Jurkat, Clone E6-1 (cell line): ENCODE measurements at regions not wholly inside any gene's neighbourhood (a gene's known extent, or its start where the extent isn't known, plus 50 kb on each side); places are given as distances from the start of the nearest gene placed in this dataset.
"Not testable (repeated sequence)": the region's sequence is repeated elsewhere in the genome, so short reads cannot be mapped to it uniquely, and the experiment has no call there.

Experiments used
- DNase-seq: peaks from one replicate; pipeline ENCODE4 v3.0.0-alpha.2; 2011; ENCODE audit warnings: low read depth, low spot score
- H3K4me3 ChIP-seq: 2 replicates; pipeline ENCODE4 v1.5.1; 2011; ENCODE audit warnings: mild to moderate bottlenecking, low read length, control low read depth, moderate library complexity

DNA sequence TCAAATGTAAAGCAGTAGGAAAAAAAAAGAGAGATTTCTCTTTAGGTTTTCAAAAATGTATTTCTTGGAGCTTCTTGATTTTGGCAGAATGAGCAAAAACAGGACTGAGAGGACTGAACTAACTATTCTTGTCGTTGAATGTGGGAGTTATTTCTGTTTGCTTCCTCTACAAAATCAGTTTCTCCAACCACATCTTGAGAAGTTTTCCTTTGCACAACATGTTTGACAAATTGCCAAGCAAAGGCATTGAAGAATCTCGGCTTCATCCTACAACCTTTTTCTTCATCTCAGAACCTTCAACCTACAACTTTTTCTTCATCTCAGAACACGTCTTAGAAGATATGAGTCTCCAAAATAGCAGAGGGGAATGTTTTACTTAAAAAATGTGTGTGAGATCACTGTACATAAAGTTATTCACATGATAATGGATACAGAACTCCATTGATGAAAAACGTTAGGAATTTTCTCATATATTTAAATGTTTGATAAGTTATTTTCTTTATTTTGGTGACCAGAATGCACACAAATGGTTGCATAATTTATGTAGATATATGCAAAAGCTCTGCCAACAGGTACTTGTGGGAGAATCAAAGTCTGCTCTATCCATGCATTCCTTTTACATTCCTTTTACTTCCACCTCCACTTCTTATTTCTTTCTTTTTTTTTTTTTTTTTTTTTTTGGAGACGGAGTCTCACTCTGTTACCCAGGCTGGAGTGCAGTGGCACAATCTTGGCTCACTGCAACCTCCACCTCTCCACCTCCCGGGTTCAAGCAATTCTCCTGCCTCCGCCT is 370.0 kb downstream of the KCNJ2 start:
- no peak overlapping the region for H3K4me3 ChIP-seq
- DNase-seq, result no peak

DNA sequence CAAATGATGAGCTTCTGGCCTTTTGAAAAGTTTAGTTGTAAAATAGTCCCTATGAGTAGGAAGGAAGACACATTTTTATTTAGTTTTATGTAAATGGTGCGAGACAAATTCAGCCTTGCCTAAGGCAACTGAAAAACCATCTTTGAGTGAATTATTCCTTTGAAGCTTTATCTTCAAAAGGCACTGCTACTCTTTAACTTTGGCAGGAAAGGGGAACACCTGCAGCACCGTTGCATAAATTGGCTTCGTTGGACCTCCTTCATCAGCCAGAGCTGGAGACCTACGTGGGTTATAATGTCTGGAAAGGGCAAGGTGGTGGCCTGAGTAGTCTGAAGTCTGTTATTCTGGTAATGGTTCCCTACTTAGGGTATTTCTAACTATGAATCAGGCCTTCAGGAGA is 373.5 kb downstream of the KCNJ2 start:
- H3K4me3 ChIP-seq, result no peak overlapping the region
- DNase-seq, result peak; percentile 88

DNA sequence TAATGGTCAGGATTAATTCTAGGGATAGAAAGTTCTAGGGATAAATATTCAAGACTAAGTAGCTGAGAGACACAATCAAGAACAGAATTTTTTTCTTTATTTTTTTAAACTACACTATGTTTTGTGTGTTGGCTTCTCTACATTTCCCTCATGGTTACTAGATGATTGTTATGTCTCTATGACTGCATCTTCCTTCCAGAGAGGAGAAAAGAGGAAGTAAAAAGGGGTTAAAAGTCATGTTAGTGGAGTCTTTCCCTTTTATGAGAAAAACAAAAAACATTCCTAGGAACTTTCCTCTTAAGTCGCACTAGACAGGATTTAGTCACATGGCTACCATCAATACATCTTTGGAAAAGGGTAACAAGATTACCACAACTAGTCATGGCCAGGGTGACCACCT is 375.0 kb downstream of the KCNJ2 start:
- no peak for DNase-seq
- no peak overlapping the region for H3K4me3 ChIP-seq

DNA sequence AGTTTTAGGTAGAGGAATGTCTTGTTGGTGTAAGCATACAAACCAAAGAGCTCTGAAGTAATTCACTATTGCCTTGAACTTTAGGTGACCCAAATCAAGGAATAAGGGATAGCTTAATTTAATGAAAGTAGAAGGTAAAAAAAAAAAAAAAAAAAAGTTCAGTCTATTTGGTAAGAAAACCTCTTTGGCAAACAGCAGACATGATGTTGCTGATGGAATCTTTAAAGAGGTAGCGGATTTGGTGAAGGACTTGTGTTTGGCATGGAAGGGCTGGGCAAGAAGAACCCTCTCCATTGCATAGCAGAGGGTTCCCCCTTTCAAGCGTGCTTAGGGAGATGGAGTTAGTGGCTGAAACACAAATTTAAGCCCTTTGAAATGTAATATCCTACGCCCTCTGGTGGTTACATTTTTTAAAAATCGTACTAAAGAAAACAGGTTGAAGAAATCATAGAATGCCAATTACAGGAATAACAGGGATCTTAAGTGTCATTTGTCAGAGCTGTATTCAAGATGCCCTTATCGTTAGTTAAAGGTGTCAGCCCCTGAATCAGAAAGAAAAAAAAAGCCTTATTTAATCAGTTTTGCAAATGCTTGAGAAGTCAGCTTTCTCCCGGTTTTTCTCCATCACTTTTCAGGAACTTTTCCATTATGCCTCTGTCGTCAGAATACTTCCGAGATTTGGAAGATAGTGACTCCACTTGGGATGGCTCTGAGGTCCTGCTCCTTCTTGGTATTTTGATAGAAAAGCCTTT is 383.1 kb downstream of the KCNJ2 start:
- DNase-seq, result peak; percentile 66

DNA sequence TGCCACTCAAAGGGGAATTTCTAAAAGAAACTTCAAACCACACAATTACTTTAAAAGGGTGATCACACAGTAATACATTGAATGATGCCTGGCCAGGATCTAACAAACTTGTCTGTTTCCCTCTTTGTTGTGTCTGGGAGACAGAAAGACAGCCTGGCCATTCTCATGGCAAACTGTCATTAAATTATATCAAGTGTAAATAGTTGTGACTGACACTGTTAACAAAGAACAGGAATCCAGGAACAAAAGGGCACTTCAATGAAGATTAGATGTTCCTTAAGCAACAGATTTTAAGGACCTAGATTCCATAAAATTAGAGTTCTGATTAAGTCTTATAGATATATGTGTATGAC is 383.6 kb downstream of the KCNJ2 start:
- DNase-seq, result no peak
- H3K4me3 ChIP-seq, result no peak overlapping the region

More for the DNA sequence above, 383.1 kb downstream of the KCNJ2 start:
- H3K4me3 ChIP-seq, result no peak overlapping the region

DNA sequence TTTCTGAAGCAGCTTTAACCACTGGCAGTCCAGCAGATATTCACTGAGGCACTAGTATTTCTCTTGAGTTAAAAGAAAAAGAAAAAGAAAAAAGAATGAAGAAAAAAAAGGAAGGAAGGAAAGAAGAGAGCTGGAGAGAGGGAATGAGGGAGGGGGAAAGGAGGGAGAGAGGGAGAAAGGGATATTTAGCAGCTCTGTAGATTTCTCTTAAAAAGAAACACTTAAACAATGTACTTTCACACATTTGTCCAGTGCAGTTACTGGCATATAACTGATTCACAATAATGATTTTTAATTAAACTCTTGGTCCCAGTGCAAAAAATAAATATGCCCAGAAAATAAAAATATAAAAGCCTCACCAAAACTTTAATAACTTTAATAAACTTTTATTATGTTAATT is 386.4 kb downstream of the KCNJ2 start:
- no peak for DNase-seq
- H3K4me3 ChIP-seq, result no peak overlapping the region

DNA sequence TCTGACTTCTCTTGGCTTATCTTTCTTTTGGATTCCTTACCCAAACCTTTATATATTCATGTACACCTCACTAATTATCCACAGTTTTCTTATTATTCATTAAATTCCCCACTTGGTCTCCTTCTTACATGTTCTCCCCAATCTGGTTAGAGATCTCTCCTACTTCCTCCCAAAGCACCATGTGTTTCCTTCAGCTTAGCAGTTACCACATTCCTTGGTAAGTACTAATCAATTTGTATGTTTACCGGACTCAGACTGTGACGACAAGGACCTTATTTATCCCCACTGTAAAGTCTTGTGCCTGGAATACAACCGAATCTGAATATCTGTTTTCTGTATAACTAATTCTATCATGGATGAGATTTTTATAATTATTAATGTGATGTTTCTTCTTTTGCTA is 389.5 kb downstream of the KCNJ2 start:
- no peak for DNase-seq
- H3K4me3 ChIP-seq, result no peak overlapping the region

DNA sequence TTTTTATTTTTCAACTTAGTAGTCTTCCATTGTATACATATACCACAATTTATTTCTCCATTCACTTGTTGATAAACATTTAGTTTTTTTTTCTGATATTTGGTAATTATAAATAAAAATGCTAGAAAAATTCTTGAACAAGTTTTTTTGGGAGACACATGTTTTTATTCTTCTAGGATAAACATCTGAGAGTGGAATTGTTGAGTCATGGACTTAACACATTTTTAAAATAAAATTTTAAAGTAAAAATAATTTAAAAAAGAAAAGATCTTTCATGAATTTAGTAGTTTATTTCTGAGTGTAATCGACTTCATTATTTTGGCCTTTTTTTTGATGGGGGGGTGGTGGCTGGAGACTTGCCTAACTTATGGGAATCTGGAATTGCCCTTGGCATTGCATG is 391.1 kb downstream of the KCNJ2 start:
- no peak for DNase-seq

DNA sequence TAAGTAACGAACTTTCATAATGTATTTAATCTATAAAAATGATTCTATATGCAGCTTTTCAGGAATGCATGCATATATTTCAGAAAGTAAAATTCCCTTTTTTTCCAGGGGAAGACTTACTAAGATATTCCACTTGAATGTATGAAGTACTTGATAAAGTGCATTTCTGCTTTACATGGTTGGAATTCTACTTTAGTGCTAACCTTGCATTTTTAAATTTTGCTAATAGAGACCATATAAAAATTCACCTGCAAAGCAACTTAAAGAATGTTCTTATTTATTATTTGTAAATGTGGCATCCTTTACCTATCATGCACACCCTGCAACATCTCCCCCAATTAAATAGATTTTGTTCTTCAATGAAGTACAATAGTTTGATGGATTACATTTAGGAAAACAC is 392.8 kb downstream of the KCNJ2 start:
- DNase-seq, result no peak
- H3K4me3 ChIP-seq, result no peak overlapping the region

More for the DNA sequence above, 391.1 kb downstream of the KCNJ2 start:
- no peak overlapping the region for H3K4me3 ChIP-seq

DNA sequence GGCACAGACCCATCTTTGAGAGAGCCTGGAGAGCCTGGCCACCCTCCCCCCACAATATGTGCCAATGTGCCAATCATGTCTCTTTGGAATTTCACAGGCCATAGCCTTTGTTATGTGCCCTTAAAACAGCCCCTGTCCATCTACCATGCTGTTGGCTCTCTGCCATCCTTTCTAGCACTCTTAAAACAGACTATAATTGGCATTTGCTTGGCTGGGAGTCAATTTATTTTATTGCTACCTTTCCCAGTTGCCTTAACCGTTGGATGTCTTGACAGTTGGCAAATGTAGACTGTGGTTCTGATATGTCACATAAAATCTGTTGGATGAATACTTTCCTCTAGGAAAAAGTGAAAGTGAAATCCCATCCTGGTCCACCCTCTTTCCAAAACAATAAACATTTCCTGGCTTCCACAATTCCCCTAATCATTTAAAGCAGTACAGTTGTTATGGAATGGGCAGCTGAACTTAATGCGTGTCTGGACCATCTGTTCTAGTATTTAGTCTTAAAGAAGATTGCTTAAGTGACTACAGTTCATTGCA is 394.0 kb downstream of the KCNJ2 start:
- H3K4me3 ChIP-seq, result no peak overlapping the region
- DNase-seq, result no peak

DNA sequence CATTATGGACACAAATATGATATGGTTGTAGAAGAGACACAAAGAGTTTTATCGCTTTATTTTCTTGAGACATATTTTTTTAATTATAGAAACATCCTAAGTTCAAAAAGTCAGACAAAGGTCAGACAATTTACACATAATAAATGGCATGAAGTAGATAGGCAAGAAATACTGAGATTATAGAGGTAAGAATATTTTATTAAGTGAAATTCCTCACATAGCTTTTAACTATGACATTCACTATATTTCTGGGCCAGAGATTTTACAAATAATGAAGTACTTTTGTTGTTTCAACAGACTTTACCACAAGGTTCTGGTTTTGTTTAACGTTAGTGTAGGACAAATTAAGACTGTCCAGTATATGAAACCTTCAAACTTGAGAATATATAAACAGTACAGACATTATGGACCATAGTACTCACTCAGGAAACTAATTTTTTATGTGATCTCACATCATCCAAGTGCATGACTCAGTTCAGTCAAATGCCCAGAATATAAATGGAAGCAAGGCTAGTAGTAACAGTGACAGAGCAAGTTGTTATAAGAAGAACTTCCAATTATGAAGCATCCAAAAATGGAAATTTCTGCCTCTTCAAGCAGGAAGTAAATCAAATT is 394.8 kb downstream of the KCNJ2 start:
- no peak for DNase-seq
- no peak overlapping the region for H3K4me3 ChIP-seq

DNA sequence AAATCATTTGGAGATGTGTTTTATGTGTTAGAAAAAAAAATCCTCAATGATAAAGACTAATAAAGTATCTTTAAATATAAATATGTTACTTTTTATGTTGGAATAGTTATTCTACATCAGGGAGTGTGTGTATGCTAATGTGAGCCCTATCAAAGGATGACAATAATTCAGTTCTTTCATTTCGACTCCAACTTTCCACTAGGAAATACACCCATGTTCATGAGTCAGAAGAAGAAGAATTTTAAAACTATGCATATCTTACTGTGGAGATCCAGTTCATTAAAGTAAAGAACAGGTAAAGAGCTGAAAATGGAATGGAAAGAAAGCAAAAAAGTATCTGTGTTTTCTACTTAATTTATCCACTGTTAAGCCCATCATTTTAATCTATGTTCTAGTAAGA is 399.8 kb downstream of the KCNJ2 start:
- H3K4me3 ChIP-seq, result no peak overlapping the region

DNA sequence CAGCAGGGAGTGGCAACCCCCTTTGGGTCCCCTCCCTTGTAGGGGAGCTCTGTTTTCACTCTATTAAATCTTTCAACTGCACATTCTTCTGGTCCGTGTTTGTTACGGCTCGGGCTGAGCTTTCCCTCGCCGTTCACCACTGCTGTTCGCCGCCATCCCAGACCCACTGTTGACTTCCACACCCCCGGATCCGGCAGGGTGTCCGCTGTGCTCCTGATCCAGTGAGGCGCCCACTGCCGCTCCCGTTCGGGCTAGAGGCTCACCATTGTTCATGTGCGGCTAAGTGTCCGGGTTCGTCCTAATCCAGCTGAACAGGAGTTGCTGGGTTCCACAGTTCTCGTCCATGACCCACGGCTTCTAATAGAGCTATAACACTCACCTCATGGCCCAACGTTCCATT is 408.1 kb downstream of the KCNJ2 start:
- DNase-seq, result no peak
- no peak overlapping the region for H3K4me3 ChIP-seq

More for the DNA sequence above, 399.8 kb downstream of the KCNJ2 start:
- DNase-seq, result no peak

DNA sequence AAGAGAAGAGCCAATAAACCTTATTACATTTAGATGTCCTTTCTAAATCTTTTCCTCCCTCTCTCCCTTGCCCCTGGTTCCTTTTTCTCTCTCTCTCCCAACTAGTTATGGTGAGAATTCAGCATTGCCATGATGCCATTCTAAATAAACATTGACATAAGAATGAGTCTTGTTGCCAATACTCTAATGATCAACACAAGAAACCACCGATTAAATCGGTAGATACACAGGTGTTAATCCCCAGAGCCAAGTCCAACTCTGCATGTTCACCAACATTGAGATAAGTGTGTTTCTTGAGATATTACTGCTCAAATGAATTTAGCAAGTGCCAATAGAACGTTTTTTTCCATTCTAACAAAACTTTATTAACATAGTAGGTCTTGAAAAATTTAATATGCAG is 412.1 kb downstream of the KCNJ2 start:
- DNase-seq, result no peak
- H3K4me3 ChIP-seq, result no peak overlapping the region

DNA sequence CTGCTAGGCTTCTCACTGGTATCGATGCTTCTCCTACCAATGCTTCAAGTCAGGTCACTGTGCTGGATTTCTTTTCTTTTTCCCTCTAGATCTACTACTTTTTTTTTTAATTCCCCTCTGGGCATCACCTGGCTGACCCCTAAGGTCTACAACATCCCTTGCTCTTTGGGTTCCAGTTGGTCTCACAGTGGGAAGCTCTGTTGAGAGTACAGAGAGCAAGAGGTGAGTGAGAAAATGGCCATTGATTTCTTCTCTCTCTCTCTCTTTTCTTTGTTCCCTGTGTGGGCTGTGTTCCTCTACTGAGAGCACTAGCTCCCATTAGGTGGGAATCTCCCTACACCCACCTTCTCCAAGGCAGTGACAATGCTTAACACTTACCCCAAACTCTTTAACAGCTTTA is 413.4 kb downstream of the KCNJ2 start:
- DNase-seq, result no peak
- no peak overlapping the region for H3K4me3 ChIP-seq

DNA sequence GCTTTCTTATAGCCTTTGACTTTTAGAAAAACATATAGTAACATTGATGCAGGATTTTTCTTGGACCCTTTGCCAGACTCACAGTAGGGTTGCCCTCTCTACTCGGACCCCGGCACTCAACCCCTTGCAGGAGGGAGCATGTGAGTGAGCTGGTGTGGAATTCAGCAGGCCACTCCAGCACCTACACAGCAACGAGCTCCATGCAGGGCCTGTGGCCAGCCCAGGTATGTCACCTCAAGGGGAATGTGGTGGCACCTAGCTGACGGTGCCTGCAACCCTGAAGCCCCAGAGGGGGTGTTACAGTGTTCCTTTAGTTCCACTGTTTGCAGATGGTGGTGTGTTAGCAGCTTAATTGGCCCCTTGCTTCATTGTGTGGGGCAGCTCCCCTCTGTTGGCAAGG is 414.9 kb downstream of the KCNJ2 start:
- no peak for DNase-seq
- no peak overlapping the region for H3K4me3 ChIP-seq

DNA sequence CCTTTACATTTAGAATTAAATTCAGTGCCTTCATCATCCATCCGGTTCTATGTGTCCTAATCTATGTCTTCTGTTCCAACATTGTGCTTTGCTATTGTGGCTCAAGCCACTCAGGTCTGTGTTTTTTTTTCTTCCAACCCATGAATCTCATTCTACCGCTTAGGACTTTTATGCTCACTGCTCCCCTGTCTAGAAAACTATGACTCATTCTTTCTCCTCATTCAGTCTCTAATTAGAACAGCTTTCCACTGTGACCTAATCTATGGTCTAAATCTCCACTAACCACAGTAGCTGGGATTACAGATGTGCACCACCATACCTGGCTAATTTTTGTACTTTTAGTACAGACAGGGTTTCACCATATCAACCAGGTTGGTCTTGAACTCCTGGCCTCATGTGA is 418.7 kb downstream of the KCNJ2 start:
- no peak for DNase-seq
- H3K4me3 ChIP-seq, result no peak overlapping the region

DNA sequence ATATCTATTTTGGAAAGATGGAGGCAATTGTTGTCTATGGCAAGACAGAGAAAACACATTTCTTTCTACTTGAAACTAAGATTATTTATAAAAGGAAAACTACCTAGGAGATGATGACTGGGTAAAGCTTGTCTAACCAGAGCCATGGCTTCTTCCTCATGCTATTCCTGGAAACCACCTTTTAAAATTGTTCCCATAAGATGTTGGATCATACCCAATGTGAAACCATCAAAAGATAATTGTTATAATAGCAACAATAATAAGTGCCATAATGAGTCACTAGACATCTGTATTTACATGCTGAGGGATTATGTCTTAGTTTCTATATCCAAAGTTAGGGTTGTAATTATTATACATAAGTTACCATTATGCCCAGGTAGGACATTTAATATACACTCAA is 428.4 kb downstream of the KCNJ2 start:
- no peak for DNase-seq
- H3K4me3 ChIP-seq, result no peak overlapping the region

DNA sequence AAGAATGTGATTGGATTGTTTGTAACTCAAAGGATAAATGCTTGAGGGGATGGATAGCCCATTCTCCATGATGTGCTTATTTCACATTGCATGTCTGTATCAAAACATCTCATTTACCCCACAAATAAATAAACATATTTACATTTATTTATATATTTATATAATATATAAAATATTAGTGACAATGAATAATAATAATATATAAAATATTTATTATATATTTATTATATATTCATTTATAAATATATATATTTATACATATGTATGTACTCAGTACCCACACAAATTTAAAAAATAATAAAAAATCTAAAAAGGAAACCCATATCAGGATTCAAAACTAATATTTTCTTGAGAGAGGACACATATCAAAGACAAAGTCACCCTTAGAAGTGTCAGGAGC is 429.9 kb downstream of the KCNJ2 start:
- no peak for DNase-seq

DNA sequence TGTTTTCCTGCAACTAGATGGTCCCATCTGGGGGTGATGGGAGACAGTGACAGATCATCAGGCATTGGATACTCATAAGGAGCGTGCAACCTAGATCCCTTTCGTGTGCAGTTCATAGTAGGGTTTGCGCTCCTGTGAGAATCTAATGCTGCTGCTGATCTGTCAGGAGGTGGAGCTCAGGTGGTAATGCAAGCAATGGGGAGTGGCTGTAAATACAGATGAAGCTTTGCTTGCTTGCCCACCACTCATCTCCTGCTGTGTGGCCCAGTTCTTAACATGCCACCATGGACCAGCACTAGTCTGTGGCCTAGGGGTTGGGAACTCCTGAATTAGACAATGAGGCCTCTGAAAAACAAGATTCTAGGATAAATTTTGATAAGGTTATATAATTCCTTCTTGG is 430.6 kb downstream of the KCNJ2 start:
- not testable (repeated sequence) for H3K4me3 ChIP-seq, DNase-seq

More for the DNA sequence above, 429.9 kb downstream of the KCNJ2 start:
- no peak overlapping the region for H3K4me3 ChIP-seq
